Panc1 (cell line): ENCODE measurements at regions not wholly inside any gene's neighbourhood (a gene's known extent, or its start where the extent isn't known, plus 50 kb on each side); places are given as distances from the start of the nearest gene placed in this dataset.

Experiments
- CTCF ChIP-seq: fragments of 450-650 bp; IDR thresholded peaks from 2 replicates; pipeline ENCODE4 v1.5.1; 2017; ENCODE audit warnings: mild to moderate bottlenecking
- POLR2AphosphoS5 ChIP-seq: IDR thresholded peaks from 2 replicates; pipeline ENCODE4 v1.6.1; 2012; ENCODE audit warnings: mild to moderate bottlenecking, low read depth, low read length, moderate library complexity
- REST ChIP-seq, 2 experiments: IDR thresholded peaks; 2 replicates each; pipeline ENCODE4 v1.6.1; 2011 to 2012; ENCODE audit warnings: low read depth in 2 of 2, control low read depth in 1 of 2, low read length in 1 of 2, mild to moderate bottlenecking in 1 of 2, moderate library complexity in 1 of 2; ENCODE audit not compliant: insufficient read depth in 1 of 2
- SIN3A ChIP-seq: IDR thresholded peaks from 2 replicates; pipeline ENCODE4 v1.6.1; 2012; ENCODE audit warnings: low read depth, mild to moderate bottlenecking, low read length, moderate library complexity, borderline replicate concordance; ENCODE audit not compliant: insufficient read depth

GRCh38 chr15:96035091-96035490, 295.4 kb upstream of the NR2F2 start:
- no peak for TF ChIP-seq CTCF
- TF ChIP-seq POLR2AphosphoS5 = no peak
- no peak for TF ChIP-seq SIN3A
- TF ChIP-seq REST (IDR thresholded peaks at IDR 0.05; ENCODE audit: insufficient read depth in 1 of 2, low read depth in 2 of 2, low read length in 1 of 2) = no peak
